ENCODE measurements at regions not wholly inside any gene's neighbourhood (a gene's known extent, or its start where the extent isn't known, plus 50 kb on each side); places are given as distances from the start of the nearest gene placed in this dataset.
"Not testable (repeated sequence)": the region's sequence is repeated elsewhere in the genome, so short reads cannot be mapped to it uniquely, and the experiment has no call there.

DNA sequence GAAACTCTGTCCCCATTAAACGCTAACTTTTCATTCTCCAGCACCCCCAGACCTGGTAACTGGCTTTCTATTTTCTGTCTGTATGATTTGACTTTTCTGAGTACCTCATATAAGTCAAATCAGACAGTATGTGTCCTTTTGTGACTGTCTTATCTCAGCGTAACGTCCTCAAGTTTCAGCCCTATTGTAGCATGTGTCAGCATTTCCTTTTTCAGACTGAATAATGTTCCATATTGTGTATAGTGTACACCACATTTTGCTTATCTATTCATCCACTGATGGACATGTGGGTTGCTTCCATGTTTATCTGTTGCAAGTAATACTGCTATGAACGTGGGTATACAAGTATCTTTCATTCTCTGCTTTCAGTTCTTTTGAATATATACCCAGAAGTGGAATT lies 242.4 kb downstream of the RTP5 start:
- TF ChIP-seq POLR2A (IDR thresholded peaks at IDR 0.05), result not testable (repeated sequence)
- TF ChIP-seq, protein P1, sequence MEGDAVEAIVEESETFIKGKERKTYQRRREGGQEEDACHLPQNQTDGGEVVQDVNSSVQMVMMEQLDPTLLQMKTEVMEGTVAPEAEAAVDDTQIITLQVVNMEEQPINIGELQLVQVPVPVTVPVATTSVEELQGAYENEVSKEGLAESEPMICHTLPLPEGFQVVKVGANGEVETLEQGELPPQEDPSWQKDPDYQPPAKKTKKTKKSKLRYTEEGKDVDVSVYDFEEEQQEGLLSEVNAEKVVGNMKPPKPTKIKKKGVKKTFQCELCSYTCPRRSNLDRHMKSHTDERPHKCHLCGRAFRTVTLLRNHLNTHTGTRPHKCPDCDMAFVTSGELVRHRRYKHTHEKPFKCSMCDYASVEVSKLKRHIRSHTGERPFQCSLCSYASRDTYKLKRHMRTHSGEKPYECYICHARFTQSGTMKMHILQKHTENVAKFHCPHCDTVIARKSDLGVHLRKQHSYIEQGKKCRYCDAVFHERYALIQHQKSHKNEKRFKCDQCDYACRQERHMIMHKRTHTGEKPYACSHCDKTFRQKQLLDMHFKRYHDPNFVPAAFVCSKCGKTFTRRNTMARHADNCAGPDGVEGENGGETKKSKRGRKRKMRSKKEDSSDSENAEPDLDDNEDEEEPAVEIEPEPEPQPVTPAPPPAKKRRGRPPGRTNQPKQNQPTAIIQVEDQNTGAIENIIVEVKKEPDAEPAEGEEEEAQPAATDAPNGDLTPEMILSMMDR (IDR thresholded peaks at IDR 0.05), result not testable (repeated sequence)

Data from adrenal gland (tissue), 5 donors.